Left lung (tissue), 4 donors: ENCODE measurements at regions not wholly inside any gene's neighbourhood (a gene's known extent, or its start where the extent isn't known, plus 50 kb on each side); places are given as distances from the start of the nearest gene placed in this dataset.
"Not testable (repeated sequence)": the region's sequence is repeated elsewhere in the genome, so short reads cannot be mapped to it uniquely, and the experiment has no call there.

Experiments
- ATAC-seq: fragments of 200-7000 bp; cut with Tn5 transposase; one replicate; pipeline ENCODE4 v1.9.1; 2020; ENCODE audit warnings: moderate library complexity
- DNase-seq, 4 donors: peaks; one replicate each; pipeline ENCODE4 v3.0.0-alpha.2; 2013 to 2020
- H3K27ac ChIP-seq, 2 donors: fragments of 200-600 bp; sonication (generic) in 1 of 2; one replicate each; pipeline versions ENCODE4 v1.5.0 to v1.8.0; 2020 to 2021
- H3K27me3 ChIP-seq, 2 donors: fragments of 200-600 bp; sonication (generic) in 1 of 2; one replicate each; pipeline versions ENCODE4 v1.5.0 to v1.8.0; 2020 to 2021
- H3K36me3 ChIP-seq, 2 donors: fragments of 200-600 bp; sonication (generic) in 1 of 2; one replicate each; pipeline versions ENCODE4 v1.5.0 to v1.8.0; 2020 to 2021
- H3K4me1 ChIP-seq, 2 donors: fragments of 200-600 bp; one replicate each; pipeline ENCODE4 v1.8.0; 2021
- H3K4me3 ChIP-seq, 2 donors: fragments of 200-600 bp; sonication (generic) in 1 of 2; one replicate each; pipeline versions ENCODE4 v1.5.0 to v1.8.0; 2020 to 2021; ENCODE audit warnings: mild to moderate bottlenecking in 1 of 2
- H3K9me3 ChIP-seq, 2 donors: fragments of 200-600 bp; sonication (generic) in 1 of 2; one replicate each; pipeline versions ENCODE4 v1.5.0 to v1.8.0; 2020 to 2021
- intact Hi-C, 2 donors: fragments of 100-400 bp; cut with DNase I; formaldehyde crosslinking; loops; one replicate each; pipeline versions ENCODE4 v1.11.2 to v1.14.2; 2022
- TF ChIP-seq, protein P1 (sequence below), 2 donors: fragments of 200-600 bp; sonication (generic) in 1 of 2; IDR thresholded peaks; one replicate each; pipeline versions ENCODE4 v1.5.0 to v1.8.0; 2021; ENCODE audit warnings: antibody characterized with exemption in 2 of 2
- donor health status: DM: no; HTN: yes; CAD: no.
- donor health status: DM: no; HTN: no; CAD: no.

DNA sequence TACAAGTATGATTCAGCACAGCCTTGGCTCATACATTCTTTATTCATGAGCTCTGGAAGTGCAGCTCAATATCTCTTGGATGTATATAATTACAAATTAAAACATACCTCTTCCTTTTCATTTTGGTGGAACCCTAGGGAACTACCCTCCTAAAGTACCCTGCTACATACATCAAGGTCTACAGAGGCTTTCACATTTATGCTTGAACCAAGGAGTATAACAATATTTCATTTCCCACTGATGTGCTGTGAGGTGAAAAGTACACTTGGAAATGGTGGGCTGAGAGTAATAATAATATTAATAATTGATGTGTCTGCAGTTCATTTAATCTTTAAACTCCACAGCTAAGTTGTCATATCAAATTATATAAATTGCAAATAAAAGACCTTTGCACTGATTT is 142.2 kb upstream of the LRRC3B start:
- H3K27ac ChIP-seq, result no peak overlapping the region
- no peaks in the 10 kb centered on the region for H3K36me3 ChIP-seq
- ATAC-seq, result no peak
- intact Hi-C loops, result no loop called here
- no peak for DNase-seq
- H3K4me3 ChIP-seq, result no peak overlapping the region
- peaks cover 0 to 2% of the 10 kb centered on the region in 2 donors for H3K9me3 ChIP-seq
- no peaks in the 10 kb centered on the region for H3K27me3 ChIP-seq
- no peaks in the 10 kb centered on the region for H3K4me1 ChIP-seq
- TF ChIP-seq, protein P1, sequence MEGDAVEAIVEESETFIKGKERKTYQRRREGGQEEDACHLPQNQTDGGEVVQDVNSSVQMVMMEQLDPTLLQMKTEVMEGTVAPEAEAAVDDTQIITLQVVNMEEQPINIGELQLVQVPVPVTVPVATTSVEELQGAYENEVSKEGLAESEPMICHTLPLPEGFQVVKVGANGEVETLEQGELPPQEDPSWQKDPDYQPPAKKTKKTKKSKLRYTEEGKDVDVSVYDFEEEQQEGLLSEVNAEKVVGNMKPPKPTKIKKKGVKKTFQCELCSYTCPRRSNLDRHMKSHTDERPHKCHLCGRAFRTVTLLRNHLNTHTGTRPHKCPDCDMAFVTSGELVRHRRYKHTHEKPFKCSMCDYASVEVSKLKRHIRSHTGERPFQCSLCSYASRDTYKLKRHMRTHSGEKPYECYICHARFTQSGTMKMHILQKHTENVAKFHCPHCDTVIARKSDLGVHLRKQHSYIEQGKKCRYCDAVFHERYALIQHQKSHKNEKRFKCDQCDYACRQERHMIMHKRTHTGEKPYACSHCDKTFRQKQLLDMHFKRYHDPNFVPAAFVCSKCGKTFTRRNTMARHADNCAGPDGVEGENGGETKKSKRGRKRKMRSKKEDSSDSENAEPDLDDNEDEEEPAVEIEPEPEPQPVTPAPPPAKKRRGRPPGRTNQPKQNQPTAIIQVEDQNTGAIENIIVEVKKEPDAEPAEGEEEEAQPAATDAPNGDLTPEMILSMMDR (IDR thresholded peaks at IDR 0.05), result no peak

DNA sequence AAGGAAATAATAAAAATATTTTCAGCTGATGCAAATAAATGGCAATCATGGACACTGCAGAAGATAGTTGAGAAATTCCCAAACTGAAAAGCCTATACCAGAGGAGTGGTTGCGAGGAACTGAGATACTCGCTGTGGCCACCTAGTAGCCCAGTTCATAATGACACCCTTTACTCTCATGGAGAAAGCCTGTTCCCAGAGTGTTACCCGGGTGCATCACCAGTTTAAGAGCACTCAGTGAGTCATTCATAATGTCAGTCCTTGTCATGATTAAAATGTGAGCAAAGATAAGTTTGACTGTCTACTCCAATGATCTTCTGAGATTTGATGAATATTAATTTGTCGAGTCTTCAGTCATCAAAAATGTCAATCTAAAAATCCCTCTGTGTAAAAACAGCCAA is 138.4 kb upstream of the LRRC3B start:
- H3K27ac ChIP-seq, result no peak overlapping the region
- TF ChIP-seq, protein P1 (IDR thresholded peaks at IDR 0.05), result no peak
- H3K4me3 ChIP-seq, result no peak overlapping the region
- intact Hi-C loops, result no loop called here
- no peaks in the 10 kb centered on the region for H3K4me1 ChIP-seq
- H3K27me3 ChIP-seq, result no peaks in the 10 kb centered on the region
- no peak for ATAC-seq
- DNase-seq, result no peak
- no peaks in the 10 kb centered on the region for H3K36me3 ChIP-seq
- peaks cover 0 to 2% of the 10 kb centered on the region in 2 donors for H3K9me3 ChIP-seq

DNA sequence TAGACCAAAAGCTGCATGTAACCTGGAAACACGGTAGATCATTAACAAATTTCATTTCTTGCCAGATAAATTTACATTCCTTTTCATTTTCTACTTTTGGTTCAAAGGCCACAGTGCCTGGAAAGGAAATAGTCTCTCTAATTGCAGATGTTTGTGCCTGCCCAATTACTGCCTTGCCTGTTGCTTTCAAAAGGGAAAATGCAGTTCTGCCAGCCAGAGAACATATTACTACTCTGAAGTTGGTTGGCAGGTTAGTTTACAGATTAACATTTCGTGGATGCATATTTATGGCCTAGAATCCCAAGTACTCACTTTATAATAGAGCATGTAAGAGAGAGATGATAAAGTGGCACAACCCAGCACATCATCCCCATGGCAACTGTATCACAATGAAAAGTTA is 124.3 kb upstream of the LRRC3B start:
- Histone ChIP-seq H3K27me3 (no peaks in the 10 kb centered on the region), H3K36me3 (no peaks in the 10 kb centered on the region), H3K9me3 (peaks cover 0 to 7% of the 10 kb centered on the region in 2 donors), H3K4me1 (no peaks in the 10 kb centered on the region), H3K27ac (no peak overlapping the region), H3K4me3 (no peak overlapping the region)
- intact Hi-C loops, result no loop called here
- ATAC-seq (no peak), DNase-seq (no peak)
- TF ChIP-seq, protein P1 (IDR thresholded peaks at IDR 0.05), result no peak

DNA sequence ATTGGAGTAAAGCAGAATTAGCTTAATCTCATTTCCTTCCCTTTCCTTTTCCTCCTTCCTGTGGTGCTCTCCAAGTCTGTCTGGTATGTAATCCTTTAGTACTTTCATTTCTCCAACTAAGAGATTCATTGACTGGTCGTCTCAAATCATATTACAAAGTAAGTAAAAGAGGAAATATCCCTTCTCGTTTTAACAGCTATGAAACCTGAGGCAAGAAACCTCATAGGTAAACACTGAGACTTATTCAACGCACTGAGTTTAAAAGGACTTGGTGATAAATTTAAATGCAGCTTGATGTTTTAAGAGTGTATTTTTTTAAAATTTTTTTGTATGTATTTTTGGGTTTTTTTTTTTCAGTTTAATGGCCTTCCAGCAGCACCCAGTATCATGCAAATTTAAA is 117.2 kb upstream of the LRRC3B start:
- TF ChIP-seq, protein P1 (IDR thresholded peaks at IDR 0.05), result no peak
- Histone ChIP-seq H3K4me1 (no peaks in the 10 kb centered on the region), H3K4me3 (no peak overlapping the region), H3K9me3 (peaks cover 0 to 14% of the 10 kb centered on the region in 2 donors), H3K27me3 (no peaks in the 10 kb centered on the region), H3K36me3 (no peaks in the 10 kb centered on the region), H3K27ac (no peak overlapping the region)
- ATAC-seq, result no peak
- DNase-seq, result no peak
- intact Hi-C loops, result no loop called here

DNA sequence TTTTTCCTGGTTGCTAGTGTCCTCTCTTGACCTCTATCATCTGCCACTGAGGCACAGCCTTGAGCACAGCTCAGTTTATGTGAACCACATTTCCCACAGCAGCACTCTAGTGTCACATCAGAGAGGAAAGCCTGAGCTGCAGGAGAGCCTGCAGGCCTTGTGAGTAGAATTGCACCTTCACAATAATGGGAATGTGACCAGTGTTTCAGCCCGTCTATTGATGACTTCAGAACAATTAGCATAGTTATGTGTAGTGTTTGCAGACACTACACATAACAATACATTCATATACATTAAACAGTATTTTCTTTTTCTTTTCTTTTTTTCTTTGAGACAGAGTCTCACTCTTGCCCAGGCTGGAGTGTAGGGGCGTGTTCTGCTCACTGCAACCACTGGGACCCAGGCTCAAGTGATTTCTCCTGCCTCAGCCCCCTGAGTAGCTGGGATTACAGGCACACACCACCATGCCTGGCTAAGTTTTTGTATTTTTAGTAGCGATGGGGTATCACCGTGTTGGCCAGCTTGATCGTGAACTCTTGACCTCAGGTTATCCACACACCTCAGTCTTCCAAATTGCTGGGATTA is 108.0 kb upstream of the LRRC3B start:
- H3K27ac ChIP-seq, intact Hi-C loops, H3K36me3 ChIP-seq, ATAC-seq, DNase-seq, H3K27me3 ChIP-seq, H3K4me1 ChIP-seq, H3K4me3 ChIP-seq: not testable (repeated sequence)
- peaks cover 0 to 21% of the 10 kb centered on the region in 2 donors for H3K9me3 ChIP-seq

DNA sequence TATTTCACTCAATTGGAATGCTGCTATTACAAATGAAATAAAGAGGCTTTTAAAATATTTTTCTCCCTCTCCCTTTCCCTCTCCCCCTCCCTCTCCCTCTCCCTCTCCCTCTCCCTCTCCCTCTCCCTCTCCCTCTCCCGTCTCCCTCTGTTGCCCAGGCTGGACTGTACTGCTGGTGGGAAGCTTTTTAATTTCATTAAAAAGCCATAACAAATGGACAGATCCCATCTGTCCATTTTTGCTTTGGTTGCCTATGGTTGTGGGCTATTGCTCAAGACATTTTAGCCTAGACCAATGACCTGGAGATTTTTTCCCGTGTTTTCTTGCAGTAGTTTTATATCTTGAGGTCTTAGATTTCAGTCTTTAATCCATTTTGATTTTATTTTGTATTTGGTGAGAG is 107.2 kb upstream of the LRRC3B start:
- intact Hi-C loops, result no loop called here
- Histone ChIP-seq H3K4me3 (no peak overlapping the region), H3K27me3 (no peaks in the 10 kb centered on the region), H3K36me3 (no peaks in the 10 kb centered on the region), H3K4me1 (no peaks in the 10 kb centered on the region), H3K27ac (no peak overlapping the region), H3K9me3 (peaks cover 0 to 22% of the 10 kb centered on the region in 2 donors)
- DNase-seq (peak in 2 of 4 donors; percentile 12 to 14), ATAC-seq (no peak)
- TF ChIP-seq, protein P1 (IDR thresholded peaks at IDR 0.05), result no peak
